Glutamatergic neuron (in vitro differentiated cells): ENCODE measurements at regions not wholly inside any gene's neighbourhood (a gene's known extent, or its start where the extent isn't known, plus 50 kb on each side); places are given as distances from the start of the nearest gene placed in this dataset.

Experiments used
- DNase-seq: peaks from one replicate; pipeline ENCODE4 v3.0.0; 2022
- H3K27ac Mint-ChIP-seq: one replicate; pipeline ENCODE4 v1.8.0; 2020; ENCODE audit warnings: mild to moderate bottlenecking, mixed read lengths, inconsistent platforms; ENCODE audit not compliant: unreplicated experiment
- H3K27me3 Mint-ChIP-seq: one replicate; pipeline ENCODE4 v1.8.0; 2020; ENCODE audit warnings: mild to moderate bottlenecking, moderate library complexity, mixed read lengths, inconsistent platforms; ENCODE audit not compliant: unreplicated experiment
- H3K36me3 Mint-ChIP-seq: one replicate; pipeline ENCODE4 v1.8.0; 2020; ENCODE audit warnings: mild to moderate bottlenecking, mixed read lengths, inconsistent platforms; ENCODE audit not compliant: unreplicated experiment
- H3K4me1 Mint-ChIP-seq: one replicate; pipeline ENCODE4 v1.8.0; 2020; ENCODE audit warnings: mild to moderate bottlenecking, low read depth, mixed read lengths, inconsistent platforms; ENCODE audit not compliant: unreplicated experiment
- H3K4me3 Mint-ChIP-seq: one replicate; pipeline ENCODE4 v1.8.0; 2020; ENCODE audit warnings: mild to moderate bottlenecking, mixed read lengths, inconsistent platforms; ENCODE audit not compliant: unreplicated experiment
- H3K9me3 Mint-ChIP-seq: one replicate; pipeline ENCODE4 v1.8.0; 2020; ENCODE audit warnings: mild to moderate bottlenecking, moderate library complexity, mixed read lengths, inconsistent platforms; ENCODE audit not compliant: unreplicated experiment
- TF ChIP-seq, protein P1 (sequence below): fragments of 200-600 bp; sonication (generic); IDR thresholded peaks from one replicate; pipeline ENCODE4 v1.5.0; 2021; ENCODE audit not compliant: partially characterized antibody, unreplicated experiment

- Mint-ChIP-seq H3K27ac (no peak overlapping the region), H3K4me3 (no peak overlapping the region), H3K36me3 (no peaks in the 10 kb centered on the region), H3K4me1 (peaks cover 1% of the 10 kb centered on the region), H3K27me3 (peaks cover 2% of the 10 kb centered on the region), H3K9me3 (peaks cover 1% of the 10 kb centered on the region)
- no peak for DNase-seq
- TF ChIP-seq, protein P1, sequence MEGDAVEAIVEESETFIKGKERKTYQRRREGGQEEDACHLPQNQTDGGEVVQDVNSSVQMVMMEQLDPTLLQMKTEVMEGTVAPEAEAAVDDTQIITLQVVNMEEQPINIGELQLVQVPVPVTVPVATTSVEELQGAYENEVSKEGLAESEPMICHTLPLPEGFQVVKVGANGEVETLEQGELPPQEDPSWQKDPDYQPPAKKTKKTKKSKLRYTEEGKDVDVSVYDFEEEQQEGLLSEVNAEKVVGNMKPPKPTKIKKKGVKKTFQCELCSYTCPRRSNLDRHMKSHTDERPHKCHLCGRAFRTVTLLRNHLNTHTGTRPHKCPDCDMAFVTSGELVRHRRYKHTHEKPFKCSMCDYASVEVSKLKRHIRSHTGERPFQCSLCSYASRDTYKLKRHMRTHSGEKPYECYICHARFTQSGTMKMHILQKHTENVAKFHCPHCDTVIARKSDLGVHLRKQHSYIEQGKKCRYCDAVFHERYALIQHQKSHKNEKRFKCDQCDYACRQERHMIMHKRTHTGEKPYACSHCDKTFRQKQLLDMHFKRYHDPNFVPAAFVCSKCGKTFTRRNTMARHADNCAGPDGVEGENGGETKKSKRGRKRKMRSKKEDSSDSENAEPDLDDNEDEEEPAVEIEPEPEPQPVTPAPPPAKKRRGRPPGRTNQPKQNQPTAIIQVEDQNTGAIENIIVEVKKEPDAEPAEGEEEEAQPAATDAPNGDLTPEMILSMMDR, result no peak
Observed at GRCh38 chr6:20029979-20030378, 182.3 kb downstream of the MBOAT1 start.

DNA sequence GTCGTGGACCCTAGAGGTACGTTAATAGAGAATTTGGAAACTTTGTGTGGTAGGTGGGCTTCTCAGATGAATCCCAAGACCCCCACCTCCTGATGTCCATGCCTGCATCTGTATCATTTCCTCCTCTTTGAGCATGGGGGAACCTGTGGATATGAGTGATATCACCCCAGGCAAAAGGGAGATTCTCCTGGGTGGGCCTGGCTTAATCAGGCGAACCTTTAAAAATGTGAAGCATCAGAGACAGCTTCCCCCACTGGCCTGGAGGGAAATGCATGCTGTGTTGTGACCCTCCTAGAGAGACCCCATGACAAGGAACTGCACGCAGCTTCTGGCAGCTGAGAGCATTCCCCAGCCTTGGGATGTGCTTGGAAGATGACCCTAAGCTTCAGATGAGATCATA, 180.9 kb downstream of the MBOAT1 start:
- peaks cover 1% of the 10 kb centered on the region for H3K9me3 Mint-ChIP-seq
- H3K4me1 Mint-ChIP-seq, result peaks cover 1% of the 10 kb centered on the region
- peaks cover 4% of the 10 kb centered on the region for H3K27me3 Mint-ChIP-seq
- TF ChIP-seq, protein P1, result no peak
- DNase-seq, result no peak
- H3K27ac Mint-ChIP-seq, result no peak overlapping the region
- H3K36me3 Mint-ChIP-seq, result no peaks in the 10 kb centered on the region
- no peak overlapping the region for H3K4me3 Mint-ChIP-seq

- Mint-ChIP-seq H3K27me3 (peaks cover 2% of the 10 kb centered on the region), H3K9me3 (no peaks in the 10 kb centered on the region), H3K4me1 (no peaks in the 10 kb centered on the region), H3K4me3 (no peak overlapping the region), H3K36me3 (no peaks in the 10 kb centered on the region), H3K27ac (no peak overlapping the region)
- no peak for DNase-seq
- TF ChIP-seq, protein P1, result no peak
Observed at GRCh38 chr6:20033697-20034407, 178.4 kb downstream of the MBOAT1 start.

DNA sequence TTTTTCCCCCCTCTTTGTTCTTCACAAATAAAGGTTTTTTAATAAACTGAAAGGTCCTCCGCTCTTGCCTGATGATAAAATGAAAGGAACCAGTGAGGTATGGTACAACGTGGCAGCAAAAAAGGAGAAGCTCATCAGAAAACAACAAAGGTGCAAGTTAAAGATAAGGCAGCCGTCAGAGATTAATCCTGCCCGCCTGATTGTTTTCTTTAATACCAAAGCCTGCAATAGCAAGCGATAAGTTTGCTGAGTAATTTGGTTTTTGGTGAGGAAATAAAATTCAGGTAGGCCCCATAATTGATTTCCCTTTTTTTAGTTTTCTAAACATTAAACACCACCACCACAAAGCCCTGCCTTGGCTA, 177.9 kb downstream of the MBOAT1 start:
- H3K4me3 Mint-ChIP-seq, result no peak overlapping the region
- H3K27ac Mint-ChIP-seq, result no peak overlapping the region
- H3K4me1 Mint-ChIP-seq, result no peaks in the 10 kb centered on the region
- H3K36me3 Mint-ChIP-seq, result no peaks in the 10 kb centered on the region
- peaks cover 2% of the 10 kb centered on the region for H3K27me3 Mint-ChIP-seq
- peaks cover 2% of the 10 kb centered on the region for H3K9me3 Mint-ChIP-seq
- DNase-seq, result no peak
- TF ChIP-seq, protein P1, result no peak

GRCh38 chr6:20036141-20036677, 176.1 kb downstream of the MBOAT1 start:
- H3K9me3 Mint-ChIP-seq, result peaks cover 3% of the 10 kb centered on the region
- no peak for DNase-seq
- no peaks in the 10 kb centered on the region for H3K36me3 Mint-ChIP-seq
- no peak overlapping the region for H3K4me3 Mint-ChIP-seq
- H3K4me1 Mint-ChIP-seq, result no peaks in the 10 kb centered on the region
- H3K27me3 Mint-ChIP-seq, result peaks cover 4% of the 10 kb centered on the region
- TF ChIP-seq, protein P1, result no peak
- H3K27ac Mint-ChIP-seq, result no peak overlapping the region
